HepG2 (cell line): ENCODE measurements at regions not wholly inside any gene's neighbourhood (a gene's known extent, or its start where the extent isn't known, plus 50 kb on each side); places are given as distances from the start of the nearest gene placed in this dataset.

Source experiments
- ATAC-seq: fragments of 200-7000 bp; cut with Tn5 transposase; 3 replicates; pipeline ENCODE4 v1.9.1; 2020; ENCODE audit warnings: mild to moderate bottlenecking, moderate library complexity
- BruUV-seq: library from RNA; stranded (reverse); fragments of 400-500 nt; replicated peaks from 2 replicates; lab custom pipeline; 2021; lab: Mats Ljungman, UMichigan
- CTCF ChIA-PET: fragments of 300-600 bp; formaldehyde crosslinking; extraction: SDS; loops from one replicate; lab custom pipeline; 2021; ENCODE audit warnings: low total read pairs, inconsistent platforms, low intra/inter-chr PET ratio; lab: Yijun Ruan, JAX
- POLR2A ChIA-PET: fragments of 350-600 bp; sonication (Branson Sonifier 250); formaldehyde crosslinking; loops from one replicate; lab custom pipeline; 2020; ENCODE audit warnings: antibody characterized with exemption, inconsistent platforms; lab: Yijun Ruan, JAX
- DNase-seq: peaks from one replicate; pipeline ENCODE4 v3.0.0-alpha.2; 2015; ENCODE audit warnings: low spot score
- FAIRE-seq: peaks from 3 replicates; lab custom pipeline; 2011; peaks lifted over from hg19 to GRCh38; lab: Jason Lieb, UNC
- H2AFZ ChIP-seq: one replicate; pipeline ENCODE4 v1.6.1; 2011; ENCODE audit warnings: low read length, inconsistent platforms
- H3K27ac ChIP-seq: fragments of 300-600 bp; 3 replicates; pipeline ENCODE4 v1.8.0; 2011; ENCODE audit warnings: mixed run types, mild to moderate bottlenecking, mixed read lengths, low read length, inconsistent platforms; ENCODE audit not compliant: insufficient read depth; ENCODE audit errors: extremely low read length
- H3K27me3 ChIP-seq, 2 experiments: fragments of 200-600 bp in 1 of 2; 2 replicates in 1 of 2; 3 replicates in 1 of 2; pipeline versions ENCODE4 v1.6.0 to v1.8.0; 2011; ENCODE audit warnings: low read length in 2 of 2, mild to moderate bottlenecking in 2 of 2, moderate library complexity in 2 of 2, inconsistent platforms in 1 of 2; ENCODE audit not compliant: insufficient read depth in 2 of 2, control insufficient read depth in 1 of 2
- H3K36me3 ChIP-seq, 2 experiments: fragments of 200-600 bp in 1 of 2; replicated peaks in 1 of 2; 2 replicates in 1 of 2; 3 replicates in 1 of 2; pipeline versions ENCODE4 v1.5.1 to v1.8.0; 2011; ENCODE audit warnings: low read length in 2 of 2, inconsistent platforms in 1 of 2; ENCODE audit not compliant: insufficient read depth in 2 of 2, control insufficient read depth in 1 of 2
- H3K4me1 ChIP-seq: 2 replicates; pipeline ENCODE4 v1.5.1; 2012; ENCODE audit warnings: low read length, inconsistent platforms; ENCODE audit not compliant: insufficient read depth
- H3K4me2 ChIP-seq: 2 replicates; pipeline ENCODE4 v1.6.0; 2011; ENCODE audit warnings: low read depth, low read length, inconsistent platforms
- H3K4me3 ChIP-seq, 3 experiments: fragments of 200-600 bp in 1 of 3; sonication (generic), shearing (Covaris generic) in 1 of 3; replicated peaks in 1 of 3; 2 replicates each; pipeline ENCODE4 v1.5.1; 2011 to 2016; ENCODE audit warnings: low read length in 3 of 3, inconsistent platforms in 2 of 3, low read depth in 2 of 3, mild to moderate bottlenecking in 2 of 3, control low read depth in 1 of 3, mixed read lengths in 1 of 3; ENCODE audit not compliant: insufficient read depth in 1 of 3
- H3K79me2 ChIP-seq: one replicate; pipeline ENCODE4 v1.6.1; 2011; ENCODE audit warnings: low read length, inconsistent platforms; ENCODE audit not compliant: insufficient read depth
- H3K9ac ChIP-seq: 2 replicates; pipeline ENCODE4 v1.6.0; 2011; ENCODE audit warnings: mild to moderate bottlenecking, low read depth, low read length, inconsistent platforms; ENCODE audit not compliant: insufficient read depth
- H3K9me3 ChIP-seq: 2 replicates; pipeline ENCODE4 v1.5.1; 2012; ENCODE audit warnings: mild to moderate bottlenecking, low read length
- H4K20me1 ChIP-seq: 2 replicates; pipeline ENCODE4 v1.6.0; 2011; ENCODE audit warnings: inconsistent platforms, mild to moderate bottlenecking, low read length, moderate library complexity; ENCODE audit not compliant: insufficient read depth
- GATA4 ChIP-seq: sonication (generic); IDR thresholded peaks from 2 replicates; pipeline ENCODE4 v1.6.1; 2016; ENCODE audit warnings: antibody characterized with exemption, low read depth, borderline replicate concordance
- HNRNPUL1 ChIP-seq: fragments of 200-400 bp; formaldehyde crosslinking; IDR thresholded peaks from 2 replicates; pipeline ENCODE4 v1.6.1; 2017; ENCODE audit warnings: low read depth, mild to moderate bottlenecking, low read length, moderate library complexity
- ZNF143 ChIP-seq: sonication (generic); formaldehyde crosslinking; IDR thresholded peaks from 2 replicates; pipeline ENCODE4 v1.4.0; 2020; ENCODE audit warnings: missing genetic modification reagents
- ZNF230 ChIP-seq: sonication (generic); formaldehyde crosslinking; IDR thresholded peaks from 2 replicates; pipeline ENCODE4 v1.4.0; 2020; ENCODE audit warnings: mild to moderate bottlenecking, missing genetic modification reagents
- ZNF670 ChIP-seq: sonication (generic); formaldehyde crosslinking; IDR thresholded peaks from 2 replicates; pipeline ENCODE4 v1.8.0; 2022; ENCODE audit warnings: mild to moderate bottlenecking, missing genetic modification reagents, borderline replicate concordance
- ZNF780A ChIP-seq: sonication (generic); formaldehyde crosslinking; IDR thresholded peaks from 2 replicates; pipeline ENCODE4 v1.8.0; 2022; ENCODE audit warnings: mild to moderate bottlenecking, missing genetic modification reagents, moderate library complexity
- WGBS: methylation state at CpG from one replicate; pipeline ENCODE4 v1.1.6; 2017; ENCODE audit warnings: low lambda C conversion rate; 5-methylcytosine and 5-hydroxymethylcytosine counted together
- in situ Hi-C: cut with HindIII; loops from 2 replicates; pipeline ENCODE4 v1.10.0; 2017; ENCODE audit warnings: low pct_unique_long_range_greater_than_20kb; ENCODE audit not compliant: extremely low pct_ligation_motif_present
- intact Hi-C: fragments of 100-400 bp; cut with micrococcal nuclease; formaldehyde crosslinking; loops from one replicate; pipeline ENCODE4 v1.10.0; 2022; ENCODE audit not compliant: unreplicated experiment
- TF ChIP-seq, protein P1 (sequence below): sonication (generic); formaldehyde crosslinking; IDR thresholded peaks from 2 replicates; pipeline ENCODE4 v1.4.0; 2020; ENCODE audit warnings: missing genetic modification reagents, mild to moderate bottlenecking, borderline replicate concordance

DNA sequence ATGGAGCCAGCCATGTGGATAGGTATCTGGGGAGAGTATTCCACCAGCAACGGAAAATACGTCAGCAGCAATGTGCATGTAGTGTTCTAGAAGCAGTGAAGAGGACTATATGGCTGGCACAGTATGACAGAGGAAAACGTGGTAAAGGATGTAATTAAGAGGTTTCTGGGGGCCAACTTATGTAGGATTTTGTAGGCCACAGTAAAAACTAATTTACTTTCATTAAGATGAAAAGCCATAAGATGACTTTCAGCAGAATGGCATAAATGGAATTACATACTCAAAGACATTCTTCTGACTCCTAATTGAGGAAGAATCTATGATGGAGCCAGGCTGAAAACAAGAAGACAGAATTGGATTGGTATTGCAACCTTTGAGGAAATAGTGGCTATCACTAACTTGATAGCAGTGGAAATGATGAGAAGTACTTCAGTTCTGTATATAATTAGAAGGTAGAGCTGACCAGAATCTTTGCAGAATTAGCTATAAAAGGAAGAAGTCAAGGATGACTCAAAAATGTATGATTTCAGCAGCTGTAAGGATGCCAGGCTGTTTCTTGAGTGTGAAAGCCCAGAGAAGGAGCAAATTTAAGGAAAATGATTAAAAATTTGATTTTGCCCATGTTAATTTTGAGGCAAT lies 156.7 kb downstream of the MBL2 start:
- intact Hi-C loops: no loop called here
- Histone ChIP-seq H4K20me1 (no peaks in the 10 kb centered on the region), H2AFZ (no peak overlapping the region)
- no TSS peak for BruUV-seq
- in situ Hi-C loops: no loop called here
- no peak for TF ChIP-seq HNRNPUL1
- TF ChIP-seq, all 625 proteins: peak for 0
- WGBS: 76% methylated on average over 3 of the region's 3 CpGs
- DNase-seq: no peak
- H3K4me2 ChIP-seq: no peak overlapping the region
- ChIA-PET POLR2A (no interaction called here), CTCF (no interaction called here)
- H3K27ac ChIP-seq: no peak overlapping the region
- 0 out of 5 replicates have a peak, but pooled peaks cover 0 to 3% of the 10 kb centered on the region in 2 experiments for H3K36me3 ChIP-seq
- H3K4me3 ChIP-seq: no peak overlapping the region
- no peak overlapping the region for H3K9ac ChIP-seq
- no peaks in the 10 kb centered on the region for H3K9me3 ChIP-seq
- H3K27me3 ChIP-seq: no peaks in the 10 kb centered on the region
- ATAC-seq: no peak
- H3K4me1 ChIP-seq: no peaks in the 10 kb centered on the region
- no peak for FAIRE-seq
- no peaks in the 10 kb centered on the region for H3K79me2 ChIP-seq

DNA sequence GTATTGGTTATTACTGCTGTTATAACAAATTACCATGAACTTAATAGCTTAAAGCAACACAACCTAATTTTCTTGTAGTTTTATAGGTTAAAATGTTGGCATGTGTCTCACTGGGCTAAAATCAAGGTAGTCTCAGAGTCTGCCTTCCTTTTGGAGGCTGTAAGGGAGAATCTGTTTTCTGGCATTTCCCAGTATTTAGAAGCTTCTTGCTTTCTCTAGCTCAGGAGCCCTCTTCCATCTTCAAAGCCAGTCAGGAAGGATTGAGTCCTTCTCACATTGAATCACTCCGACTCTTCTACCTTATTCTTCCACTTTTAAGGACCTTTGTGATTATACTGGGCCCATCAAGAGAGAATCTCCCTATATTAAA lies 156.2 kb downstream of the MBL2 start:
- H2AFZ ChIP-seq: no peak overlapping the region
- FAIRE-seq: no peak
- no peak for DNase-seq
- no peak overlapping the region for H3K4me3 ChIP-seq
- no peaks in the 10 kb centered on the region for H4K20me1 ChIP-seq
- no peaks in the 10 kb centered on the region for H3K27me3 ChIP-seq
- H3K36me3 ChIP-seq: 0 out of 5 replicates have a peak, but pooled peaks cover 0 to 3% of the 10 kb centered on the region in 2 experiments
- H3K9ac ChIP-seq: no peak overlapping the region
- in situ Hi-C loops (no loop called here), intact Hi-C loops (no loop called here)
- no peak for ATAC-seq
- no peaks in the 10 kb centered on the region for H3K9me3 ChIP-seq
- no peaks in the 10 kb centered on the region for H3K4me1 ChIP-seq
- POLR2A ChIA-PET: no interaction called here
- H3K79me2 ChIP-seq: no peaks in the 10 kb centered on the region
- TF ChIP-seq ZNF670 (CRISPR knock-in tag) (no peak), ZNF230 (CRISPR knock-in tag) (no peak), ZNF780A (CRISPR knock-in tag) (no peak), GATA4 (no peak), ZNF143 (CRISPR knock-in tag) (no peak)
- TF ChIP-seq, protein P1, sequence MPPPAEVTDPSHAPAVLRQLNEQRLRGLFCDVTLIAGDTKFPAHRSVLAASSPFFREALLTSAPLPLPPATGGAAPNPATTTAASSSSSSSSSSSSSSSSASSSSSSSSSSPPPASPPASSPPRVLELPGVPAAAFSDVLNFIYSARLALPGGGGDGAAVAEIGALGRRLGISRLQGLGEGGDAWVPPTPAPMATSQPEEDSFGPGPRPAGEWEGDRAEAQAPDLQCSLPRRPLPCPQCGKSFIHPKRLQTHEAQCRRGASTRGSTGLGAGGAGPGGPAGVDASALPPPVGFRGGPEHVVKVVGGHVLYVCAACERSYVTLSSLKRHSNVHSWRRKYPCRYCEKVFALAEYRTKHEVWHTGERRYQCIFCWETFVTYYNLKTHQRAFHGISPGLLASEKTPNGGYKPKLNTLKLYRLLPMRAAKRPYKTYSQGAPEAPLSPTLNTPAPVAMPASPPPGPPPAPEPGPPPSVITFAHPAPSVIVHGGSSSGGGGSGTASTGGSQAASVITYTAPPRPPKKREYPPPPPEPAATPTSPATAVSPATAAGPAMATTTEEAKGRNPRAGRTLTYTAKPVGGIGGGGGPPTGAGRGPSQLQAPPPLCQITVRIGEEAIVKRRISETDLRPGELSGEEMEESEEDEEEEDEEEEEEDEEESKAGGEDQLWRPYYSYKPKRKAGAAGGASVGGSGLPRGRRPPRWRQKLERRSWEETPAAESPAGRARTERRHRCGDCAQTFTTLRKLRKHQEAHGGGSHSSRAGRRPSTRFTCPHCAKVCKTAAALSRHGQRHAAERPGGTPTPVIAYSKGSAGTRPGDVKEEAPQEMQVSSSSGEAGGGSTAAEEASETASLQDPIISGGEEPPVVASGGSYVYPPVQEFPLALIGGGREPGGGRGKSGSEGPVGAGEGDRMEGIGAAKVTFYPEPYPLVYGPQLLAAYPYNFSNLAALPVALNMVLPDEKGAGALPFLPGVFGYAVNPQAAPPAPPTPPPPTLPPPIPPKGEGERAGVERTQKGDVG (CRISPR knock-in tag): no peak
- CTCF ChIA-PET: no interaction called here
- H3K4me2 ChIP-seq: no peak overlapping the region
- BruUV-seq: no TSS peak
- no peak overlapping the region for H3K27ac ChIP-seq
- WGBS: no CpG with 5 or more reads among the region's 1 CpG
